ENCODE measurements at regions not wholly inside any gene's neighbourhood (a gene's known extent, or its start where the extent isn't known, plus 50 kb on each side); places are given as distances from the start of the nearest gene placed in this dataset.

DNA sequence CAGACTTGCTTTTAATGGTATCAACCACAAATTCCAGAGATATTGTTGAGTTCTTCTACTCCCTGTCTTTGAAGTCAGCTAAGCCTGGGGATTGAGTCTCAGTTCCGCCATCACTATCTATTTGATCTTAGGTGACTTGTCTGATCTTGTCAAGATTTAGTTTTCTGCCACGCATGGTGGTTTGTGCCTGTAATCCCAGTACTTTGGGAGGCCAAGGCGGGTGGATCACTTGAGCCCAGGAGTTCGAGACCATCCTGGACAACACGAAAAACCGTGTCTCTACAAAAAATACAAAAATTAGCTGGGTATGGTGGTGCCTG, 376.9 kb downstream of the FGF9 start:
- TF ChIP-seq, protein P1, sequence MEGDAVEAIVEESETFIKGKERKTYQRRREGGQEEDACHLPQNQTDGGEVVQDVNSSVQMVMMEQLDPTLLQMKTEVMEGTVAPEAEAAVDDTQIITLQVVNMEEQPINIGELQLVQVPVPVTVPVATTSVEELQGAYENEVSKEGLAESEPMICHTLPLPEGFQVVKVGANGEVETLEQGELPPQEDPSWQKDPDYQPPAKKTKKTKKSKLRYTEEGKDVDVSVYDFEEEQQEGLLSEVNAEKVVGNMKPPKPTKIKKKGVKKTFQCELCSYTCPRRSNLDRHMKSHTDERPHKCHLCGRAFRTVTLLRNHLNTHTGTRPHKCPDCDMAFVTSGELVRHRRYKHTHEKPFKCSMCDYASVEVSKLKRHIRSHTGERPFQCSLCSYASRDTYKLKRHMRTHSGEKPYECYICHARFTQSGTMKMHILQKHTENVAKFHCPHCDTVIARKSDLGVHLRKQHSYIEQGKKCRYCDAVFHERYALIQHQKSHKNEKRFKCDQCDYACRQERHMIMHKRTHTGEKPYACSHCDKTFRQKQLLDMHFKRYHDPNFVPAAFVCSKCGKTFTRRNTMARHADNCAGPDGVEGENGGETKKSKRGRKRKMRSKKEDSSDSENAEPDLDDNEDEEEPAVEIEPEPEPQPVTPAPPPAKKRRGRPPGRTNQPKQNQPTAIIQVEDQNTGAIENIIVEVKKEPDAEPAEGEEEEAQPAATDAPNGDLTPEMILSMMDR (conservative IDR thresholded peaks at IDR 0.05) = no peak
- no peak for TF ChIP-seq EZH2 (IDR thresholded peaks at IDR 0.05; ENCODE audit: low read depth)
